GM12878 (cell line): ENCODE measurements at regions not wholly inside any gene's neighbourhood (a gene's known extent, or its start where the extent isn't known, plus 50 kb on each side); places are given as distances from the start of the nearest gene placed in this dataset.

Experiments
- ATAC-seq: fragments of 200-7000 bp; cut with Tn5 transposase; 3 replicates; pipeline ENCODE4 v1.9.1; 2020; ENCODE audit warnings: mild to moderate bottlenecking, moderate library complexity
- BruUV-seq: library from RNA; stranded (reverse); fragments of 400-500 nt; replicated peaks from 2 replicates; lab custom pipeline; 2021; lab: Mats Ljungman, UMichigan
- CTCF ChIA-PET: fragments of 300-600 bp; sonication (Branson Sonifier 250); formaldehyde crosslinking; extraction: SDS; loops from one replicate; lab custom pipeline; 2021; ENCODE audit warnings: inconsistent platforms; lab: Yijun Ruan, JAX
- POLR2A ChIA-PET: fragments of 350-600 bp; formaldehyde crosslinking; extraction: SDS; loops from one replicate; lab custom pipeline; 2021; ENCODE audit warnings: inconsistent platforms; lab: Charles Lee
- RAD21 ChIA-PET: fragments of 300-600 bp; sonication (Branson Sonifier 250); formaldehyde crosslinking; loops from one replicate; lab custom pipeline; 2023; ENCODE audit warnings: antibody characterized with exemption; ENCODE audit not compliant: unreplicated experiment; lab: Charles Lee
- SMC1A ChIA-PET: fragments of 300-600 bp; sonication (Branson Sonifier 250); formaldehyde crosslinking; loops from one replicate; lab custom pipeline; 2023; ENCODE audit not compliant: unreplicated experiment, uncharacterized antibody; lab: Charles Lee
- DNase-seq: peaks from one replicate; pipeline ENCODE4 v3.0.0-alpha.2; 2011; ENCODE audit warnings: low read depth, low spot score
- FAIRE-seq: peaks from 3 replicates; lab custom pipeline; 2011; peaks lifted over from hg19 to GRCh38; lab: Jason Lieb, UNC
- H2AFZ ChIP-seq: 2 replicates; pipeline ENCODE4 v1.6.0; 2011; ENCODE audit warnings: low read depth, low read length, control low read depth; ENCODE audit not compliant: control insufficient read depth
- H3K27ac ChIP-seq: 2 replicates; pipeline ENCODE4 v1.5.1; 2011; ENCODE audit warnings: control low read depth; ENCODE audit not compliant: control insufficient read depth, insufficient read depth
- H3K27me3 ChIP-seq, 2 experiments: replicated peaks in 1 of 2; 2 replicates each; pipeline versions ENCODE4 v1.6.0 to v1.6.1; 2011; ENCODE audit warnings: low read length in 1 of 2; ENCODE audit not compliant: control insufficient read depth in 2 of 2, insufficient read depth in 2 of 2
- H3K36me3 ChIP-seq, 2 experiments: 2 replicates each; pipeline ENCODE4 v1.5.1; 2011; ENCODE audit warnings: low read length in 1 of 2; ENCODE audit not compliant: control insufficient read depth in 2 of 2, insufficient read depth in 2 of 2
- H3K4me1 ChIP-seq: 2 replicates; pipeline ENCODE4 v1.6.1; 2011; ENCODE audit warnings: mild to moderate bottlenecking, low read length, moderate library complexity, mixed read lengths; ENCODE audit not compliant: control insufficient read depth, insufficient read depth
- H3K4me2 ChIP-seq: 2 replicates; pipeline ENCODE4 v1.6.0; 2011; ENCODE audit warnings: control low read depth; ENCODE audit not compliant: control insufficient read depth, insufficient read depth
- H3K4me3 ChIP-seq: fragments of 200-600 bp; sonication (generic); 2 replicates; pipeline ENCODE4 v1.5.1; 2016
- H3K79me2 ChIP-seq: 2 replicates; pipeline ENCODE4 v1.6.0; 2011; ENCODE audit warnings: low read length; ENCODE audit not compliant: control insufficient read depth, insufficient read depth
- H3K9ac ChIP-seq: 2 replicates; pipeline ENCODE4 v1.8.0; 2011; ENCODE audit warnings: low read length, control low read depth, mixed read lengths; ENCODE audit not compliant: control insufficient read depth, insufficient read depth
- H3K9me3 ChIP-seq: replicated peaks from 3 replicates; pipeline ENCODE4 v1.5.1; 2011; ENCODE audit warnings: mild to moderate bottlenecking, low read length; ENCODE audit not compliant: control insufficient read depth, insufficient read depth
- H4K20me1 ChIP-seq: 2 replicates; pipeline ENCODE4 v1.6.0; 2011; ENCODE audit not compliant: control insufficient read depth, insufficient read depth
- BCL11A ChIP-seq: IDR thresholded peaks from 2 replicates; pipeline ENCODE4 v1.6.1; 2011; ENCODE audit warnings: low read depth, low read length
- BRCA1 ChIP-seq: IDR thresholded peaks from 2 replicates; pipeline ENCODE4 v1.6.1; 2011; ENCODE audit warnings: low read depth, low read length, improper control_type of control experiment
- CBX3 ChIP-seq: fragments of 200-600 bp; sonication (generic); IDR thresholded peaks from 2 replicates; pipeline ENCODE4 v1.6.1; 2016; ENCODE audit warnings: low read depth, borderline replicate concordance
- MEF2A ChIP-seq: IDR thresholded peaks from 2 replicates; pipeline ENCODE4 v1.6.1; 2011; ENCODE audit warnings: low read depth, mild to moderate bottlenecking, low read length, moderate library complexity; ENCODE audit not compliant: insufficient read depth
- SKIL ChIP-seq: fragments of 450-650 bp; IDR thresholded peaks from 2 replicates; pipeline ENCODE4 v1.6.1; 2017; ENCODE audit warnings: mild to moderate bottlenecking, low read depth, inconsistent platforms; ENCODE audit not compliant: poor library complexity, severe bottlenecking
- TBL1XR1 ChIP-seq: IDR thresholded peaks from 2 replicates; pipeline ENCODE4 v1.6.1; 2012; ENCODE audit warnings: low read depth, low read length, improper control_type of control experiment
- ZBED1 ChIP-seq: IDR thresholded peaks from 2 replicates; pipeline ENCODE4 v1.6.1; 2016; ENCODE audit warnings: borderline replicate concordance
- ZZZ3 ChIP-seq: IDR thresholded peaks from 2 replicates; pipeline ENCODE4 v1.6.1; 2011; ENCODE audit warnings: low read depth; ENCODE audit not compliant: control insufficient read depth, insufficient read length
- WGBS: methylation state at CpG from one replicate; pipeline ENCODE4 v1.1.6; 2016; ENCODE audit warnings: low lambda C conversion rate; ENCODE audit not compliant: insufficient replicate concordance, insufficient coverage; ENCODE audit errors: missing lambda C conversion rate; 5-methylcytosine and 5-hydroxymethylcytosine counted together
- in situ Hi-C: fragments of 300-500 bp; cut with MboI; formaldehyde crosslinking; loops from 9 replicates; pipeline ENCODE4 v1.14.3; 2018; ENCODE audit warnings: mixed read lengths
- intact Hi-C: fragments of 100-400 bp; cut with micrococcal nuclease; formaldehyde crosslinking; loops from one replicate; pipeline ENCODE4 v1.14.2; 2022; ENCODE audit not compliant: unreplicated experiment

- TF ChIP-seq ZZZ3 (no peak), BRCA1 (no peak), BCL11A (no peak)
Measured at GRCh38 chr11:42244376-42244775, 784.9 kb upstream of the LRRC4C start (continued).

- in situ Hi-C loops = no loop called here
- Histone ChIP-seq H3K4me2 (no peak overlapping the region), H3K79me2 (no peaks in the 10 kb centered on the region), H3K9me3 (no peaks in the 10 kb centered on the region; the same call in 2 of the 3 replicates), H3K9ac (no peak overlapping the region), H3K27ac (no peak overlapping the region), H4K20me1 (no peaks in the 10 kb centered on the region), H3K4me1 (no peaks in the 10 kb centered on the region), H3K4me3 (no peak overlapping the region), H2AFZ (no peak overlapping the region), H3K36me3 (no peaks in the 10 kb centered on the region), H3K27me3 (no peaks in the 10 kb centered on the region)
- POLR2A ChIA-PET = no interaction called here
- RAD21 ChIA-PET = no interaction called here
- WGBS = 24% methylated on average over 4 of the region's 4 CpGs
- DNase-seq (no peak), FAIRE-seq (no peak), ATAC-seq (no peak)
- intact Hi-C loops = no loop called here
- BruUV-seq = no TSS peak
- SMC1A ChIA-PET = interaction anchor here (0.9 to 1.5 kb wide), 3 partner anchors 9 to 21 kb away, joined by 3 read pairs; no protein-coding TSS in a partner anchor
- CTCF ChIA-PET = interaction anchor here (1.2 kb wide), 1 partner anchor 8 kb away, joined by 3 read pairs; no protein-coding TSS in a partner anchor
- no peak for TF ChIP-seq MEF2A
- no peak for TF ChIP-seq SKIL
- TF ChIP-seq CBX3 = no peak
- TF ChIP-seq TBL1XR1 = no peak
- TF ChIP-seq ZBED1 = no peak
Measured at GRCh38 chr11:42249401-42249800, 789.9 kb upstream of the LRRC4C start.
